ENCODE measurements at regions not wholly inside any gene's neighbourhood (a gene's known extent, or its start where the extent isn't known, plus 50 kb on each side); places are given as distances from the start of the nearest gene placed in this dataset.

DNA sequence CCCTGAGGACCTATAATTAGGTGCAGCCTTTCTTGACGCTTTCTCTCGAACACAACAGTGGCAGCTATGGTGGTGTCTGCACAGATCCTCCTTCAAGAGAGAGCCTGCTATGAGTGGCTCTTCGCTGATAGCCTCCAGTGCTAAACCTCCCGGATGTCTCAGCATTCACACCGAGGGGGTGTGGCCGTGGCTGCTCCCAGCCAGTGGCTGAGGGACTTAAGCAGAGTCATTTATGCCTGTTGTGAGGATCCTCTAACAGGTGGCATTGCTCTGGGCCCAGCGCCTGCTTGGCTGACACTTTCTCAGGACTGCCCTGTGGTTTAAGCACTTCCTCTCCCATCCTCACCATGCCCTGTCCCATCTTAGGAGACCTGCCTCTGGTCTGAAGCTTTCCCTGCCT lies 592.0 kb upstream of the LRRTM1 start:
- no peak for DNase-seq (ENCODE audit: low read depth, low spot score)

DNA sequence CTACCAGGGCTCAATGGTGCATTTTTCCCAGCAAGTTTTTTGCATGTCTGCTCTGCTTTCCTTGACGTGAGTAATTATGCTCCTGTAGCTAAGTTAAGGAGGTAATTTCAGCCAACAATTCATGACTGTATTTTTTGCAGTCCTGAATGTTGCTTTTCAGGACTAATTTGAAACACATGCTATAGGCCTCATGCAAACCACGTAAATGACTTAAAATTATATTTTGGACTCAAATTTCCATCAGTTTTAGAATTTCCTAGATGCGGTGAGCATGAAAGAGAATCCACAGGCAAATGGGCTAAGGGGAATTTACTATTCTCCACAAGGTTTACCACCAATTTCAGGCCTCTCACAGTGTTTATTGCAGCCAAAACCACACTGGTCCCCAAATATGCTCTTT lies 589.9 kb upstream of the LRRTM1 start:
- no peak for DNase-seq (ENCODE audit: low read depth, low spot score)

DNA sequence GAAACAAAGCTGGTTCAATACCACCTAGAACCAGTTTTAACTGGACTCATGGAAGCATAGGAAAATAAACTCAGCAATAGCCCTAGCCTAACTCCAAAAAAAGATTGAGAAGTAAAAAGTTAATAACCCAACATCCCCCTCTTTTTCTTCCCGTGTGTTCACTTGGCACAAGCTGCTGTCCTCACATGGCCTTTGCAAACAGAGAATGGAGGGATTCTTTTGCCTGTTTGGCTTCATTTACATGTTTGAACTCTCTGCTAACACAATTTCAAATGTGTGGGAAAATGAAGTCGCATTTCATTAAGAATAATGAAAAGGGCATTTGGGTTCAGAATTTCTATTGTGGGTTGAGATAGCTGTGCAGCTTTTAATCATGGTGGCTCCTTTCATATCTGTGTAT lies 589.2 kb upstream of the LRRTM1 start:
- DNase-seq (ENCODE audit: low read depth, low spot score) = no peak

DNA sequence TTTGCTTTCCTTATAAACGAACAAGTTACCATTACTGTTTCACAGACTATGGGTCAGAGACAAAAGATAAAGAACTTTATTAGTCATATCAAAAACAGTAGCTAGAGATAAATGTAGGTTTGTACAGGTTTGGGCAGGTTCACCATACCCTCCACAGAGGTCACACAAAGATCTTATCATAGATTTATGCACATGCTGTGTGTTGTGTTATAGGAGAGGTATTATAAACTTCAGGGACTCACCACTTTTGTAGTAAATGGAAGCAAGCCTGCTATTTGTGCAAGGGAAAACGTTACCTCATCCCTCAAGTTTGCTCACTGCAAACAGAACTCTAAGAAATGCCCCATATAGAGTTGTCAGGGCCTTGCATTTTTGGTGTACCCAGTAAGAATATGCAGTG lies 584.5 kb upstream of the LRRTM1 start:
- no peak for DNase-seq (ENCODE audit: low read depth, low spot score)

DNA sequence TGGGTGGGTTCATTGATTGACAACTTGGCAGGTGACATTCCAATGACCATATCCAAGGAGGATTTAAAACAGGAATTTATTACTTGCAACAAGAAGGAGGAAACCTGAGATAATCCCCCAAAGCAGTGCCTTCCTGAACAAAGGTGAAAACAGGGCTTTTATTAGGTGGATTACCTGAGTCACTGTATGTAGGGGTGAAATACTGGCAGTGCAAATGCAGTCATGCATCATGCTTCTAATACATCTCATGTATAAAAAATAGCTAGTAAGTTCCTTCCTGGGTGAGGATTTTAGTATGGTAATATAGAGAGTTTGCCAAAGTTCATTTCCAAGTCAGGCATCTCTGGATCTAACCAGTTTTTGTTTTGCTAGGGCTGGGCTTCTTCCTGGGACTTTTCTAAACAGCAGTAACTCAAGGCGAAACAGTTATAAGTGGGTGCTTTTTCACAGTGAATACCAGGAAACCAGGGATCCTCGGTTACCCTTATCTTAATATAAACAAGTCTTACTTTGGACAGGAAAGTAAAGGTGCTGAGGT lies 583.4 kb upstream of the LRRTM1 start:
- no peak for DNase-seq (ENCODE audit: low read depth, low spot score)

DNA sequence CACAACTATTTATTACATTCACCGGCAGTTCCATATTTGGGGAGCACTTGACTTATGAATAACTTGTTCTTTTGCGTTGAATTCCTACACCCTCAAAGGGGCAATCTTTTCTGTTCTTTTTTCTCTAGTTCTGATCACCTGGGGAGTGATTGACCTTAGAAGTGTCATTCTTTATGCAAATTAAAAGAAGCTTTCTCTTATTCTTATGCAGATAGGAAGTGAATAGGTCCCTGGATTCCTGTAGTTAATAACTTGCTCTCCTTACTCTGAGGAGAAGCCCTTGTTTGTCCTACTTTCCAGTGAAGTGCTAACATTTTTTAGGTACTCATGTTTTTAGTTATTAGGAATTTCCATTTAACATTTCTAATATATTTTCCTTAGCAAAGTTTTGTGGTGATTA lies 569.8 kb upstream of the LRRTM1 start:
- DNase-seq (ENCODE audit: low read depth, low spot score) = no peak

DNA sequence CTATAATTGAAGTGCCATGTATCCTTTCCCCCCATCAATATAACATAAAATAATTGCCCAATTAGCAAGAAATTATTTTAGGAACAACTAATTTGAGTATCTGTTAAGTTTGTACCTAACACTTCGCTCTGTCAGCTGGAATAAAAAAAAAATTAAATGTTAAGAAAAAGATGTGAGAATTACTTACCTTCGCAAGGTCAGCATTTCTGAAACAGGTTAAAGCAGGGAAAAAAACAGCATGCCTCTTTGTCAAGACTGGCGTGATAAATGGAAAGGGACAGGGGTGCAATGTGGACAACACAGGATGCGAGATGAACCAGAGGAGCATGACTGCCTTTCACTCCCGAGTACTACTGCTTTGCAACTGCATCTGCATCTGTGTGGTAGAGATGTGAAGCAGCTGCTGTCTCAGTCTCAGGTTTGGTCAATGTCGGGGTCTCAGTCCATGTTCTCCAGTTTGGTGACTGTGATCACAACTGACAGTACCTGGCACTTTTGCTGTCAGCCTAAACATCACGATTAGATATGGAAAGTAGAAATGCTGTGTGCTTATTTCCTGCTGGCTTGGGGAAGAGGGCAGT lies 565.4 kb upstream of the LRRTM1 start:
- DNase-seq (ENCODE audit: low read depth, low spot score) = no peak

DNA sequence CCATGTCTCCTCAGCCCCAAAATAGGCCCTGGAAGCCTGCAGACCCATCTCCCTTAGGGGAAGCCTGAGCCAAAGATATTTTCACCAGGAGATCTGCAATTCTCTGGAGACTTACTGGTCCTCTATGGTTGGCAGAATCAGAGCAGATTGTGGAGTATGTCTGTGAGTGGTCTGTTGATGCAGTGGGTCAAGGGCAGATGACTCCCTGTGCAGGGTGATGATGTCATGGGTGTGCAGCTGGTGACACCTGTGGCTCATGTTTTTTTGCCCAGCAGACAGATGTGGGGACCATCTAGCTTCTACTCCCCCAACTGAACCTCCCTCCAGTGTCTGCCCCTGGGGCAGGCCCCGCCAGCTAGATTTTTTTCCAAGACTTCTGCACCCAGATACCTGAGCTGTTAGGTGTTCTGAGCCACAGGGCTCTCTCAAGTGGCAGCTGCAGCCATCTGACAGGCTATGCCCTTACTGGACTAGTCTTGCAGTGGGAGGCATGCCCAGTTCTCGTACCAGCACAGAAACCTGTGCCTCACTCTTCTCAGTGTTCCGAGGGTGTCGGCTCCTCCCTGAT lies 558.7 kb upstream of the LRRTM1 start:
- no peak for DNase-seq (ENCODE audit: low read depth, low spot score)

DNA sequence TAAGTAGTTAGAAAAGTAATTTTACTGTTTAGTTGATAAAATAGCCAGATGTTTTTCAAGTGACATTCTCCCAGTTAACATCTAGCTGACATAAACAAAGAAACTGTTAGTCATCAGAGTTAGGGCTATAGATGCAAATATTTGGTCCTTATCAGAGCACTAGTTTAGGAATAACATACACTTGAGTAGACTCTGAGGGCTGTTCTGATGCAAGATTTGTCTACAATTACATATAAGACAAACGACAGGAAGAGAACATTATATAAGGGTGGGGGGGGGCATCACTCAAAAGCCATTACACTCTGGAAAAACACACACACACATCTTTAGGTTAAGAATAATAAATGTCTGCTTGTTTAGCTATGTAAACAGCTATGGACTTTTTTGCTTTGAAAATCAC lies 554.4 kb upstream of the LRRTM1 start:
- DNase-seq (ENCODE audit: low read depth, low spot score) = no peak

DNA sequence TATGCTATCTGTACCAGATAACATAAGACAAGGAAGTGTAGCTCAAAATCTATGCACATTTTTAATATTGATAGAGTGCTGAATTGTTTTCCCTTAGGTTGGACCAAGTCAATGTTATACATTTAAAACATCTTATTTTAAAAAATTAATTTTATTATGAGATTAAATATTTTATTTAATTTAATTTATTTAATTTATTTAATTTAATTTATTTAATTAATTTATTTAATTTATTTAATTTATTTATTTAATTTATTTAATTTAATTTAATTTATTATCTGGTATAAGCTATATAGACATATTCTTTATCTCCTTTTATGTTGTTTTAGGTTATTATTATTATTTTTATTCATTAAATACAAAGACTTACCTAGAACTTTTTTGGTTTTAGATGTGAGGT lies 551.7 kb upstream of the LRRTM1 start:
- no peak for DNase-seq (ENCODE audit: low read depth, low spot score)

DNA sequence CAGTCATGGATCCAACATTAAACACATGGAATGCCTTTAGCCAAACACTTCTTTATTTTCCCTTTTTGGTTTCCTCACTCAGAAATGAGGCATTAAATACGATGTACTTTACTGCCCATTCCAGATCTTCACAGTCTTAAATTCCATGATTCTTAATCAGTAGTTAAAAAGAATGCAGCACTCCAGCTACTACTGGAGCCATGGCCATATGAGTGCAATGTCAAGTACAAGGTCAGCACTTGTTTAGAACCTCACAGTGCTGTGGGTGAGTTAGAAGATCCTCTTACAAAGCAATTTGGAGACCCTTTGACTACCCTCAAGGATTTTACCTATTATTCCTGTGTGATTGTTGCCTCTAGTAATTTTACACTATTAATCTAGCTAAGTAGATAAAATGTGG lies 550.3 kb upstream of the LRRTM1 start:
- no peak for DNase-seq (ENCODE audit: low read depth, low spot score)

DNA sequence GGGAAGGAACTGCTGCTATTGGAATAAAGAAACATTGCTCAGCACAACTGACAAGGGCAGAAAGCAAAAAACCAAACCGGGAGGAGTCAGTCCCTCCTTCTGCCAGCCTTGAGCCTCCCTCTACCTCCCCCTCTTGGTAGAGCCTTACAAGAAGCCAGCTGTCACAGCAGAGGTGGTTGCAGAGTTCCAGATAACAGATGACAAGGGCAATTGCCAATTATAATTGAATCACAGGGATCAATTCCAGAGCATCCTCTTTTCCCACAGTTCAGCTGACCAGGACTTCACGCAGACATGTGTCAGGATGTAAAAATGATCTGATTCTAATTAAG lies 548.2 kb upstream of the LRRTM1 start:
- no peak for DNase-seq (ENCODE audit: low read depth, low spot score)

DNA sequence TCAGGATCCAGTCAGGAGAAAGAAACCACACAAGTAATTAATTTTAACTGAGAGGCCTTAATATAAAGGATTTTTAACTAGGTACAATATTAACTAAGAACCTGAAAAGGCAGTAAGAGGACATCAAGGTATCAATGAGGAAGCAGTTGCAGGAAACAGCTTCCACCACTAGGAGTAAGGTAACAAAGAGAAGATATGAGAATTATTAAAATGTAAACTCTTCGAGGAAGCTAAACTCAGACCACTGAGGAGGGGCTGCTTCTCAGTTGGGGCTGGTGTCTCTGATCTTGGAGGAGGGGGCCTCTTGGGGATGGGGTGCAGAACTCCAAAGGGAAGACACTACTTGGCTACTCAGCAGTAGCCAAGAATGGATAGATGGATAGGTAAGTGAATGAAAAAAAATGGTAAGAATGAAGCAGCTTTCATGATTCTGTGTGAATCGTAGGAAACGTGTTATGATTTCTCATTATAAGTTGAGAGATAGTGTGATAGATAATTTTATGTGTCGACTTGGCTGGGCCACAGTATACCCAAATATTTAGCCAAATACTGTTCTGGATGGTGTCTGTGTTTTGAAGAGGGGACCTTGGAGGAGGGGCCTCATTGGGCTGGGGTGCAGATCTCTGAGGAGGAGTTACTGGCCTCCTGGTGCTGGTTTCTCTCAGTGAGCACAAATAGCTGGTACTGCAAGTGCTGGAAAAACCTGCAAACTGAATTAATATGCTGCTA lies 547.7 kb upstream of the LRRTM1 start:
- DNase-seq (ENCODE audit: low read depth, low spot score) = no peak

DNA sequence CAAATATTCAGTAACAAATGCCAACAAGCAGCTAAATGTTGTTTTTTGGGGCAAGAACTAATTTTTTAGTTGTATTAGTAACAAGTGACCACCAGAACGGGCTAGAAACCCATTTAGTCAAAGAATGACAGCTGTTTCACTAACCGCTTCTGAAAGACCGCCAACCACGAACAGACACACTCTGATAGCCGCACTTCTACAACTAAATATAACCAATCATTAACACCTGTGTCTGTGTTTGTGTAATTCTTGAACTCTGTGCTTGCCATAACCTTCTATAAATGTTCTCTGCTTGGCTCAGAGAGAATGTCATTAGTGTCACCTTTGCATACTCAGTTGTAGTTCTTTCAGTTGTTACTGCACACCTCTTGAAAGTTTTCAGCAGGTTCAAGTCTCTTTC lies 526.3 kb upstream of the LRRTM1 start:
- DNase-seq (ENCODE audit: low read depth, low spot score) = no peak

DNA sequence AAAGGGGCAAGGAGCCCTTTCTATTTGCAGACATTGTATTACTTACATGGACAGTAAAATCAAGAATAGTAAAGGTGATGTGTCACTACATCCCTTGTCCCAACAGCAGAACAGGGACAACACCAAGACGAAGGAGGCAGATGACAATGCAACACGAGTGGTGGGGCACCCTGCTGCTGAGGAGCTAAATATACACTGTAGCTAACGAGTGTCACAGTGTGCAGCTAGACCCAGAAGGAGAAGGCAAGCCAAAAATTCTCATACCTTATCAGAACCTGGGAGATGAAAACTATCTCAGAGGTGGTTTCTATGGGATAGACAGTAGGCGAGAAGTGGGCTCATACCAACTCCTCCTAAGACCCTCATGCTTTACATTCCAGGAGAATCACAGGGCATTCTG lies 518.4 kb upstream of the LRRTM1 start:
- DNase-seq (ENCODE audit: low read depth, low spot score) = no peak

DNA sequence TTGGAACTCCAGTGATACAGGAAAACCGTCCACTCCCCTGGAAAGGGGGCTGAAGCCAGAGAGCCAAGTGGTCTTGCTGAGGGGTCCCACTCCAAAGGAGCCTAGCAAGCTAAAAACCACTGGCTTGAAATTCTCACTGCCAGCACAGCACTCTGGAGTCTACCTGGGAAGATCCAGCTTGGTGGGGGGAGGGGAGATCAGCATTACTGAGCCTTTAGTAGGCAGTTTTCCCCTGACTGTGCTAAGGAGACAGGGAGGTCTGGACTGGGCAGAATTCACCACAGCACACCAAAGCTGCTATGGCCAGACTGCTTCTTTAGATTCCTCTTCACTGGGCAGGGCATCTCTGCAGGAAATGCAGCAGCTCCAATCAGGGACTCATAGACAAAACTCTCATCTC lies 510.7 kb upstream of the LRRTM1 start:
- DNase-seq (ENCODE audit: low read depth, low spot score) = no peak

DNA sequence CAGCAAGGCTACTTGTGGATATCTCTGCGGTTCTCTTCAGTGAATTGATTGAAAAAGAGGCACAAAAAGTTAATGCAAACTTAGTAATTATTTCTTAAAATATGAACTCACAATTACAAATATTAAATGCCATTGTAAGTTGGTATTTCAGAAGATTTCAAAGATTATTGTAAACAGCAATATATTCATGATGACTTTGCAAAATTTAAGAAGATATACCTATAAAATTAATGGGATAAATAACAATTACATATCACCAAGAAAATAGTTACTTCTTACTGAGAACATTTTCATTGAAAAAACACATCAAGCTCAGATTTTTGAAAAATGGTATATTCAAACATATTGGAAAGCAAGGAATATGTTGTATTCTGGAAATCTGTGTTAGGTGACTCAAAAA lies 482.0 kb upstream of the LRRTM1 start:
- no peak for DNase-seq (ENCODE audit: low read depth, low spot score)

DNA sequence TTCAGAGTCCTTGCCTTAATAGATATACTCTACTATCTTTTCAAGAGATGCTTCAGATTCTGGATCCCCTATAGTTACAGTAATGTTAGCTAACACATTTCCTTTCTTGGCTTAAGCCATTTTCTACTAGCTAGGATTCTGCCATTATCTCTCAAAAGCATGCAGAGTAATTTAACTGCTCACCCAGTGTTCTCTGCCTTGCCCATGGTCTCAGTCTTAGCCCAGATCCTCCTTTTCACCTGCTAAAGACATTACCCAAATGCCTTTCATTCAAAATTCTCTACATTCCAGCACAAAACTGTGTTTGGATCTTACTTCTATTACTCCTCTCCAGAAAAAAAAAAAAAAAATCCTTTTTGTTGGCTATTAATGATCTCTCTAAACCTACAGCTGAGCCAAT lies 474.2 kb upstream of the LRRTM1 start:
- DNase-seq (ENCODE audit: low read depth, low spot score) = no peak

DNA sequence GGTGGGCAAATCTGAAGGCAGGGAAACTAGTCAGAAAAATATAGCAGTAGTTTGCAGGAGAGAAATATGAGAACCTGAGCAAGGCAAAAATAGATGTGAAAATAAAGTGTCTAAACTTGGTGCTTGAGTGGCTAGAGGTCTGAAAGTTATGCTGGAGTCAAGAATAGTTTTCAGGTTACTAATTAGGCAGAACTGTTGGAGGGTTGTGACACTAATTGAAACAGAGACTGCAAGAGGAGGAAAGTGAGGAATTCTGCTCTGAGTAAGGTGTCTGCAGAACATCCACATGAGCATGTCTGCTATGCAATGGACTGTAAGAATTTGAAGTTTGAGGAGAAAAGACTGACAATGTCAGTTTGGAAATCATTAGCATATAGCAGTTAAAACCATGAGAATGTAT lies 444.0 kb upstream of the LRRTM1 start:
- no peak for DNase-seq (ENCODE audit: low read depth, low spot score)

DNA sequence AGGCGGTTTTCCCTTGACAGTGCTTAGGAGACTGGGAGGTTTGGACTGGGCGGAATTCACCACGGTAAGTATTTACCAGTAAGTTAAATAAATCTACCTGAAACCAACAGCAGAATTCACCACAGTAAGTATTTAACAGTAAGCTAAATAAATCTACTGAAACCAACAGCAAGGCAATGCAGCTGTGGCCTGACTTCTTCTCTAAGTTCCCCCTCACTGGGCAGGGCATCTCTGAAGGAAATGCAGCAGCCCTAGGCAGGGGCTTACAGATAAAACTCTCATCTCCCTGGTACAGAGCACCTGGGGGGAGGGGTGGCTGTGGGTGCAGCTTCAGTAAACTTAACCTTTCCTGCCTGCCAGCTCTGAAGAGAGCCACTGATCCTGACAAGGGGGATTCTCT lies 432.5 kb upstream of the LRRTM1 start:
- no peak for DNase-seq (ENCODE audit: low read depth, low spot score)

DNA sequence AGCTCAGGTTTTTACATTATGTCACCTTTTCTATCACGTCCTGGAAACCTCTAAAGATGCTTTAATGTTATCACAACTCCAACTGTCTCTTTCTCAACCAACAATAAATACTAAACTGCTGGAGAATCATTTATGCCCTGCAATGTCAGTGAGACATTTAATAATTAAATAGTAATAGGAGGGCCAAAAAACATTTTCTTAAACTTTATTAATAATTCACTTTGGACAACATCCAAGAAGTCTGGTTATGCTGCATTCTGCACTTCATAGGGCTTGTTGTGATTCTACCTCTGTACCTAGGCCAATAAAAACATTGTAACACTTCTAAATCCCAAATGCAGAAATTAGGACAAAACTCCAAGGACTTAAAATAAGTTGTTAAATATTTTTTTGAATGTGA lies 420.4 kb upstream of the LRRTM1 start:
- DNase-seq (ENCODE audit: low read depth, low spot score) = no peak

DNA sequence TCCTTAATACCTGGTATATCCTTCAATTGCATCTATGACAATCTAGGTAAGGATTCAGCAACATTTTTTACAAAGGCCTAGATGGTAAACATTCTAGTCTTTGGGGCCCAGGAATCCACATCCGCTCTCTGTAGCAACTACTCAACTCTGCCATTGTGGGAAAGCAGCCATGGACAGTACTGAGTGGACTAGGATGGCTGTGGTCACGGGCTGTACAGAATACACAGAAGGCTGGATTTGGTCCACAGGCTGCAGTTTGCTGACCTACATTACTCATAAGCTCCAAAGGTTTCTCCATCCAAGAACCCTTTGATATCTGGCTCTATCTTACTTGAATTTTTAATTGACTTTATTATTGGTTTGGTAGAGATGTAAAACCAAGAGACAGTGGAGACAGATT lies 418.3 kb upstream of the LRRTM1 start:
- no peak for DNase-seq (ENCODE audit: low read depth, low spot score)

DNA sequence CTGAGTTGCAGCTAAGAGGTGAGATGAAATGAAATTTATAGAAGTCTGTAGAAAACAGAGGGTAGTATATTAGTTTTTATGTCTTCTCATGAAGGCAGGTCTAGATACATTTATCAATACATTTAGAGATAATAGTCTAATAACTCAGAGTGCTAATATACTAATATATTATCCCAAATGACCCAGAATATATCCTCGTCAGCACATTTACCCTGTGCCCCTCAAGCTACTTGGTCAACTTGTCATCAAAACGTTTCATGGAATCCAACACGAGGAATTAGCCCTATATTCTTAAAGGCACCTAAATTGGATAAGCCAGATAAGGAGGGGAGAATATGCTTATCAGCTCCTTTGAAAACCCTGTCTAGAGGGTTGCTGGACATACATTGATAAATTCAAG lies 415.1 kb upstream of the LRRTM1 start:
- DNase-seq (ENCODE audit: low read depth, low spot score) = no peak

DNA sequence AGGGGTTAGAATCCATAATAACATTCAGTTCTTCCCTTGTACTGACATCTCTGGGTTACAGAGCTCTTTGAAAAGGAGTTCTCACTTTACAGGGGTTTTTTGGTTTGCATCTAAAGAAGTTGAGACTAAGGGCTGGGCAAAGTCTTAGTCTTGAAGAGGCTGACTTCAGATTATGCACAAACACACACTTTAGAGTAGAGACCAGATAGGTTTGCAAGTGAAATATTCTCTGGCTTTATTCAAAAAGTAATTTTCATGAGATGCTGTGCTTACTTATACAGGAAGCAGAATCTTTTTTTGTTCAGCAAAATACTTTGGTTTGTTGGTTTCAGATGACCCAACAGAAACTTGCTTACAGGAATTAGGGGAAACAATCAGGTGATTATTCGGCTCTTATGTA lies 410.9 kb upstream of the LRRTM1 start:
- DNase-seq (ENCODE audit: low read depth, low spot score) = no peak

All from activated CD4-positive, CD25-positive, alpha-beta regulatory T cell treated with anti-CD3 and anti-CD28 coated beads, Interleukin-2, amount 50 U/mL, for 16 hours (primary cell).